K562 (cell line): ENCODE measurements at regions not wholly inside any gene's neighbourhood (a gene's known extent, or its start where the extent isn't known, plus 50 kb on each side); places are given as distances from the start of the nearest gene placed in this dataset.

ENCODE experiments used
- ATAC-seq: fragments of 200-7000 bp; cut with Tn5 transposase; 3 replicates; pipeline ENCODE4 v1.9.1; 2020; ENCODE audit warnings: moderate library complexity
- BruUV-seq: library from RNA; stranded (reverse); fragments of 400-500 nt; replicated peaks from 2 replicates; lab custom pipeline; 2021; lab: Mats Ljungman, UMichigan
- CTCF ChIA-PET: fragments of 300-600 bp; formaldehyde crosslinking; extraction: SDS; loops from one replicate; lab custom pipeline; 2021; ENCODE audit warnings: low intra/inter-chr PET ratio; lab: Yijun Ruan, JAX
- POLR2A ChIA-PET: fragments of 300-600, 350-650 bp; sonication (Branson Sonifier 250); formaldehyde crosslinking; extraction: SDS; loops from one replicate; lab custom pipeline; 2021; ENCODE audit warnings: antibody characterized with exemption, inconsistent platforms; lab: Yijun Ruan, JAX
- DNase-seq, 4 experiments: peaks; one replicate each; pipeline versions ENCODE4 v3.0.0 to v3.0.0-alpha.2; 2011 to 2018; ENCODE audit warnings: low spot score in 3 of 4, mixed read lengths in 3 of 4; ENCODE audit errors: extremely low read depth in 1 of 4
- FAIRE-seq: peaks from 2 replicates; lab custom pipeline; 2011; peaks lifted over from hg19 to GRCh38; lab: Jason Lieb, UNC
- H2AFZ ChIP-seq: 2 replicates; pipeline ENCODE4 v1.6.0; 2011; ENCODE audit warnings: low read depth, low read length, control low read depth, inconsistent platforms
- H3K27ac ChIP-seq: fragments of 200-600 bp; 3 replicates; pipeline ENCODE4 v1.8.0; 2011; ENCODE audit warnings: low read depth, mild to moderate bottlenecking, control low read depth, inconsistent platforms, low read length, moderate library complexity, mixed read lengths; ENCODE audit errors: extremely low read depth
- H3K27me3 ChIP-seq, 2 experiments: fragments of 300-600 bp in 1 of 2; 2 replicates in 1 of 2; 3 replicates in 1 of 2; pipeline versions ENCODE4 v1.6.0 to v1.8.0; 2011; ENCODE audit warnings: inconsistent platforms in 2 of 2, low read length in 2 of 2, mild to moderate bottlenecking in 1 of 2, mixed read lengths in 1 of 2, moderate library complexity in 1 of 2; ENCODE audit not compliant: control insufficient read depth in 2 of 2, insufficient read depth in 2 of 2
- H3K36me3 ChIP-seq: fragments of 300-600 bp; 3 replicates; pipeline ENCODE4 v1.8.0; 2011; ENCODE audit warnings: mild to moderate bottlenecking, low read length, inconsistent platforms; ENCODE audit not compliant: control insufficient read depth, insufficient read depth
- H3K4me1 ChIP-seq, 2 experiments: fragments of 200-600 bp in 1 of 2; replicated peaks in 1 of 2; 2 replicates in 1 of 2; 3 replicates in 1 of 2; pipeline versions ENCODE4 v1.5.1 to v1.8.0; 2011; ENCODE audit warnings: inconsistent platforms in 2 of 2, low read length in 2 of 2, mild to moderate bottlenecking in 1 of 2, mixed read lengths in 1 of 2, moderate library complexity in 1 of 2; ENCODE audit not compliant: control insufficient read depth in 2 of 2, insufficient read depth in 2 of 2
- H3K4me2 ChIP-seq: 2 replicates; pipeline ENCODE4 v1.6.1; 2011; ENCODE audit warnings: low read length, control low read depth, inconsistent platforms, mixed read lengths; ENCODE audit not compliant: insufficient read depth
- H3K4me3 ChIP-seq: fragments of 200-600 bp; sonication (generic), shearing (Covaris generic); 2 replicates; pipeline ENCODE4 v1.5.1; 2016; ENCODE audit warnings: control low read depth, inconsistent platforms
- H3K79me2 ChIP-seq: fragments of 200-600 bp; 3 replicates; pipeline ENCODE4 v1.8.0; 2011; ENCODE audit warnings: low read length, inconsistent platforms; ENCODE audit not compliant: control insufficient read depth, insufficient read depth
- H3K9ac ChIP-seq, 2 experiments: 2 replicates each; pipeline versions ENCODE4 v1.6.0 to v1.6.1; 2011; ENCODE audit warnings: low read depth in 2 of 2, low read length in 2 of 2, control low read depth in 1 of 2, inconsistent platforms in 1 of 2, mild to moderate bottlenecking in 1 of 2, mixed read lengths in 1 of 2; ENCODE audit not compliant: insufficient read depth in 1 of 2
- H3K9me1 ChIP-seq: one replicate; pipeline ENCODE4 v1.6.0; 2011; ENCODE audit warnings: inconsistent platforms, mild to moderate bottlenecking, low read length, moderate library complexity; ENCODE audit not compliant: control insufficient read depth, insufficient read depth
- H3K9me3 ChIP-seq: replicated peaks from 2 replicates; pipeline ENCODE4 v1.5.1; 2011; ENCODE audit warnings: low read depth, low read length, inconsistent platforms; ENCODE audit not compliant: control insufficient read depth, insufficient read depth
- H4K20me1 ChIP-seq: replicated peaks from 2 replicates; pipeline ENCODE4 v1.6.1; 2011; ENCODE audit warnings: low read length, inconsistent platforms, mixed read lengths; ENCODE audit not compliant: control insufficient read depth, insufficient read depth
- CREB3 ChIP-seq: fragments of 450-650 bp; conservative IDR thresholded peaks from 2 replicates; pipeline ENCODE4 v1.6.1; 2016; ENCODE audit warnings: missing genetic modification characterization, low read depth, mild to moderate bottlenecking, missing compliant biosample characterization, moderate library complexity
- CREM ChIP-seq: IDR thresholded peaks from 2 replicates; pipeline ENCODE4 v1.6.1; 2014; ENCODE audit warnings: antibody characterized with exemption, low read depth
- ERF ChIP-seq: fragments of 450-650 bp; formaldehyde crosslinking; IDR thresholded peaks from 2 replicates; pipeline ENCODE4 v1.4.0; 2020; ENCODE audit warnings: mild to moderate bottlenecking, mixed read lengths
- KDM4B ChIP-seq, 2 experiments: fragments of 450-650 bp in 1 of 2; sonication (generic) in 1 of 2; IDR thresholded peaks; 2 replicates each; pipeline ENCODE4 v1.6.1; 2016 to 2017; ENCODE audit warnings: borderline replicate concordance in 2 of 2, antibody characterized with exemption in 1 of 2, low read depth in 1 of 2, mild to moderate bottlenecking in 1 of 2
- KDM5B ChIP-seq: fragments of 200-600 bp; sonication (generic); IDR thresholded peaks from 2 replicates; pipeline ENCODE4 v1.6.1; 2012; ENCODE audit warnings: low read depth, mild to moderate bottlenecking, moderate library complexity, low read length, control low read depth, inconsistent platforms; ENCODE audit not compliant: insufficient replicate concordance
- PYGO2 ChIP-seq: fragments of 450-650 bp; IDR thresholded peaks from 2 replicates; pipeline ENCODE4 v1.6.1; 2016; ENCODE audit warnings: mild to moderate bottlenecking, missing genetic modification characterization, moderate library complexity, missing compliant biosample characterization
- SMARCB1 ChIP-seq: IDR thresholded peaks from 2 replicates; pipeline ENCODE4 v1.6.1; 2011; ENCODE audit warnings: improper control_type of control experiment, low read depth; ENCODE audit not compliant: insufficient read length
- SP2 ChIP-seq: IDR thresholded peaks from 2 replicates; pipeline ENCODE4 v1.6.1; 2011; ENCODE audit warnings: mild to moderate bottlenecking, low read depth, low read length, moderate library complexity; ENCODE audit not compliant: poor library complexity, severe bottlenecking; ENCODE audit errors: extremely low read depth
- ZBTB8A ChIP-seq: fragments of 450-650 bp; IDR thresholded peaks from 2 replicates; pipeline ENCODE4 v1.6.1; 2018; ENCODE audit warnings: mild to moderate bottlenecking, moderate library complexity; ENCODE audit not compliant: partially characterized antibody
- ZNF224 ChIP-seq: sonication (generic); formaldehyde crosslinking; IDR thresholded peaks from 2 replicates; pipeline ENCODE4 v1.8.0; 2022; ENCODE audit warnings: mild to moderate bottlenecking, missing genetic modification reagents
- ZNF232 ChIP-seq: sonication (generic); formaldehyde crosslinking; IDR thresholded peaks from 2 replicates; pipeline ENCODE4 v1.8.0; 2022; ENCODE audit warnings: mild to moderate bottlenecking, missing genetic modification reagents
- ZNF589 ChIP-seq: fragments of 200-800 bp; sonication (Bioruptor generic); IDR thresholded peaks from 2 replicates; pipeline ENCODE4 v1.6.1; 2016; ENCODE audit warnings: low read depth, missing genetic modification characterization, missing compliant biosample characterization
- WGBS: fragments of 100-300 bp; shearing (Covaris generic); methylation state at CpG from one replicate; pipeline ENCODE4 v1.1.6; 2016; ENCODE audit warnings: low coverage, mixed read lengths; ENCODE audit not compliant: insufficient coverage; ENCODE audit errors: missing lambda C conversion rate; 5-methylcytosine and 5-hydroxymethylcytosine counted together
- in situ Hi-C: fragments of 300-500 bp; cut with MboI; formaldehyde crosslinking; loops from 4 replicates; pipeline ENCODE4 v1.15.0; 2018; ENCODE audit warnings: inconsistent platforms, mixed read lengths
- intact Hi-C: fragments of 100-400 bp; cut with micrococcal nuclease; formaldehyde crosslinking; loops from 2 replicates; pipeline ENCODE4 v1.14.2; 2022
- TF ChIP-seq, protein P1 (sequence below): fragments of 250-450 bp; sonication (Bioruptor Pico); IDR thresholded peaks from 2 replicates; pipeline ENCODE4 v1.8.0; 2021; ENCODE audit warnings: moderate library complexity, mild to moderate bottlenecking, inconsistent platforms

DNA sequence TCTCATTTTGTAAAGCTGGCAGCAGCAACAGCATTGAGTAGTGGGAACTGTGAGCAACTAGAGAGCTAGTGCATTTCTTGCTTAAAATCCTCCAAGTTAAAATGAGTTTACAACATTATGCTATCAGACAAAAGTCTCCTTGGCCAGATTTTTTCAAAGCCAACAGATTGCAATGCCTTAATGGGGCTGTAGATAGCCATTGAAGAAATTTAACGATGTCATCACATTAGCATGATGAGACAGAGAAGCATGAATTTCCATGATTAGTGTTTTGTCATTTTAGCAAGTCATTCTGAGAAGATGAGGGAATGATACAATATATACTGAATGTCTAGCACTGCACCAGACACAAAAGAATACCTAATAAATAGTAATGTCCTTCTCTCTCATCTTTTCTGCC lies 307.5 kb upstream of the REG3G start:
- 0% methylated on average over 1 of the region's 1 CpG for whole genome bisulfite sequencing
- no peaks in the 10 kb centered on the region for H3K36me3 ChIP-seq
- H3K4me3 ChIP-seq: no peak overlapping the region
- no peaks in the 10 kb centered on the region for H3K27me3 ChIP-seq
- no peaks in the 10 kb centered on the region for H3K9me3 ChIP-seq
- H3K9ac ChIP-seq: no peak overlapping the region
- H3K27ac ChIP-seq: no peak overlapping the region
- no peaks in the 10 kb centered on the region for H4K20me1 ChIP-seq
- in situ Hi-C loops: no loop called here
- ATAC-seq (no peak), FAIRE-seq (no peak), DNase-seq (no peak)
- no peaks in the 10 kb centered on the region for H3K9me1 ChIP-seq
- intact Hi-C loops: no loop called here
- no peak overlapping the region for H2AFZ ChIP-seq
- TF ChIP-seq, protein P1, sequence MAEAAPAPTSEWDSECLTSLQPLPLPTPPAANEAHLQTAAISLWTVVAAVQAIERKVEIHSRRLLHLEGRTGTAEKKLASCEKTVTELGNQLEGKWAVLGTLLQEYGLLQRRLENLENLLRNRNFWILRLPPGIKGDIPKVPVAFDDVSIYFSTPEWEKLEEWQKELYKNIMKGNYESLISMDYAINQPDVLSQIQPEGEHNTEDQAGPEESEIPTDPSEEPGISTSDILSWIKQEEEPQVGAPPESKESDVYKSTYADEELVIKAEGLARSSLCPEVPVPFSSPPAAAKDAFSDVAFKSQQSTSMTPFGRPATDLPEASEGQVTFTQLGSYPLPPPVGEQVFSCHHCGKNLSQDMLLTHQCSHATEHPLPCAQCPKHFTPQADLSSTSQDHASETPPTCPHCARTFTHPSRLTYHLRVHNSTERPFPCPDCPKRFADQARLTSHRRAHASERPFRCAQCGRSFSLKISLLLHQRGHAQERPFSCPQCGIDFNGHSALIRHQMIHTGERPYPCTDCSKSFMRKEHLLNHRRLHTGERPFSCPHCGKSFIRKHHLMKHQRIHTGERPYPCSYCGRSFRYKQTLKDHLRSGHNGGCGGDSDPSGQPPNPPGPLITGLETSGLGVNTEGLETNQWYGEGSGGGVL: no peak
- TF ChIP-seq ZNF224 (CRISPR knock-in tag) (no peak), CREB3 (tag) (no peak), SP2 (no peak), PYGO2 (no peak), ERF (no peak), KDM5B (no peak), ZBTB8A (no peak), CREM (no peak), ZNF232 (CRISPR knock-in tag) (no peak), KDM4B (IDR thresholded peaks at IDR 0.05; ENCODE audit: borderline replicate concordance in 2 of 2, low read depth in 1 of 2) (no peak), SMARCB1 (no peak), ZNF589 (no peak)
- no peaks in the 10 kb centered on the region for H3K4me1 ChIP-seq
- no TSS peak for BruUV-seq
- POLR2A ChIA-PET: interaction anchor here (1.2 kb wide), 1 partner anchor 12 kb away, joined by 3 read pairs; no protein-coding TSS in a partner anchor
- CTCF ChIA-PET: no interaction called here
- H3K79me2 ChIP-seq: no peaks in the 10 kb centered on the region
- H3K4me2 ChIP-seq: no peak overlapping the region
